K562 (cell line): ENCODE measurements at regions not wholly inside any gene's neighbourhood (a gene's known extent, or its start where the extent isn't known, plus 50 kb on each side); places are given as distances from the start of the nearest gene placed in this dataset.

ENCODE experiments used
- ATAC-seq: fragments of 200-7000 bp; cut with Tn5 transposase; 3 replicates; pipeline ENCODE4 v1.9.1; 2020; ENCODE audit warnings: moderate library complexity
- BruUV-seq: library from RNA; stranded (reverse); fragments of 400-500 nt; replicated peaks from 2 replicates; lab custom pipeline; 2021; lab: Mats Ljungman, UMichigan
- CTCF ChIA-PET: fragments of 300-600 bp; formaldehyde crosslinking; extraction: SDS; loops from one replicate; lab custom pipeline; 2021; ENCODE audit warnings: low intra/inter-chr PET ratio; lab: Yijun Ruan, JAX
- POLR2A ChIA-PET: fragments of 300-600, 350-650 bp; sonication (Branson Sonifier 250); formaldehyde crosslinking; extraction: SDS; loops from one replicate; lab custom pipeline; 2021; ENCODE audit warnings: antibody characterized with exemption, inconsistent platforms; lab: Yijun Ruan, JAX
- DNase-seq, 4 experiments: peaks; one replicate each; pipeline versions ENCODE4 v3.0.0 to v3.0.0-alpha.2; 2011 to 2018; ENCODE audit warnings: low spot score in 3 of 4, mixed read lengths in 3 of 4; ENCODE audit errors: extremely low read depth in 1 of 4
- FAIRE-seq: peaks from 2 replicates; lab custom pipeline; 2011; peaks lifted over from hg19 to GRCh38; lab: Jason Lieb, UNC
- H2AFZ ChIP-seq: 2 replicates; pipeline ENCODE4 v1.6.0; 2011; ENCODE audit warnings: low read depth, low read length, control low read depth, inconsistent platforms
- H3K27ac ChIP-seq: fragments of 200-600 bp; 3 replicates; pipeline ENCODE4 v1.8.0; 2011; ENCODE audit warnings: low read depth, mild to moderate bottlenecking, control low read depth, inconsistent platforms, low read length, moderate library complexity, mixed read lengths; ENCODE audit errors: extremely low read depth
- H3K27me3 ChIP-seq, 2 experiments: fragments of 300-600 bp in 1 of 2; 2 replicates in 1 of 2; 3 replicates in 1 of 2; pipeline versions ENCODE4 v1.6.0 to v1.8.0; 2011; ENCODE audit warnings: inconsistent platforms in 2 of 2, low read length in 2 of 2, mild to moderate bottlenecking in 1 of 2, mixed read lengths in 1 of 2, moderate library complexity in 1 of 2; ENCODE audit not compliant: control insufficient read depth in 2 of 2, insufficient read depth in 2 of 2
- H3K36me3 ChIP-seq: fragments of 300-600 bp; 3 replicates; pipeline ENCODE4 v1.8.0; 2011; ENCODE audit warnings: mild to moderate bottlenecking, low read length, inconsistent platforms; ENCODE audit not compliant: control insufficient read depth, insufficient read depth
- H3K4me1 ChIP-seq, 2 experiments: fragments of 200-600 bp in 1 of 2; replicated peaks in 1 of 2; 2 replicates in 1 of 2; 3 replicates in 1 of 2; pipeline versions ENCODE4 v1.5.1 to v1.8.0; 2011; ENCODE audit warnings: inconsistent platforms in 2 of 2, low read length in 2 of 2, mild to moderate bottlenecking in 1 of 2, mixed read lengths in 1 of 2, moderate library complexity in 1 of 2; ENCODE audit not compliant: control insufficient read depth in 2 of 2, insufficient read depth in 2 of 2
- H3K4me2 ChIP-seq: 2 replicates; pipeline ENCODE4 v1.6.1; 2011; ENCODE audit warnings: low read length, control low read depth, inconsistent platforms, mixed read lengths; ENCODE audit not compliant: insufficient read depth
- H3K4me3 ChIP-seq: fragments of 200-600 bp; sonication (generic), shearing (Covaris generic); 2 replicates; pipeline ENCODE4 v1.5.1; 2016; ENCODE audit warnings: control low read depth, inconsistent platforms
- H3K79me2 ChIP-seq: fragments of 200-600 bp; 3 replicates; pipeline ENCODE4 v1.8.0; 2011; ENCODE audit warnings: low read length, inconsistent platforms; ENCODE audit not compliant: control insufficient read depth, insufficient read depth
- H3K9ac ChIP-seq, 2 experiments: 2 replicates each; pipeline versions ENCODE4 v1.6.0 to v1.6.1; 2011; ENCODE audit warnings: low read depth in 2 of 2, low read length in 2 of 2, control low read depth in 1 of 2, inconsistent platforms in 1 of 2, mild to moderate bottlenecking in 1 of 2, mixed read lengths in 1 of 2; ENCODE audit not compliant: insufficient read depth in 1 of 2
- H3K9me1 ChIP-seq: one replicate; pipeline ENCODE4 v1.6.0; 2011; ENCODE audit warnings: inconsistent platforms, mild to moderate bottlenecking, low read length, moderate library complexity; ENCODE audit not compliant: control insufficient read depth, insufficient read depth
- H3K9me3 ChIP-seq: replicated peaks from 2 replicates; pipeline ENCODE4 v1.5.1; 2011; ENCODE audit warnings: low read depth, low read length, inconsistent platforms; ENCODE audit not compliant: control insufficient read depth, insufficient read depth
- H4K20me1 ChIP-seq: replicated peaks from 2 replicates; pipeline ENCODE4 v1.6.1; 2011; ENCODE audit warnings: low read length, inconsistent platforms, mixed read lengths; ENCODE audit not compliant: control insufficient read depth, insufficient read depth
- HDAC8 ChIP-seq: fragments of 450-650 bp; IDR thresholded peaks from 2 replicates; pipeline ENCODE4 v1.6.1; 2016; ENCODE audit warnings: mild to moderate bottlenecking, missing genetic modification characterization, moderate library complexity, missing compliant biosample characterization
- WGBS: fragments of 100-300 bp; shearing (Covaris generic); methylation state at CpG from one replicate; pipeline ENCODE4 v1.1.6; 2016; ENCODE audit warnings: low coverage, mixed read lengths; ENCODE audit not compliant: insufficient coverage; ENCODE audit errors: missing lambda C conversion rate; 5-methylcytosine and 5-hydroxymethylcytosine counted together
- in situ Hi-C: fragments of 300-500 bp; cut with MboI; formaldehyde crosslinking; loops from 4 replicates; pipeline ENCODE4 v1.15.0; 2018; ENCODE audit warnings: inconsistent platforms, mixed read lengths
- intact Hi-C: fragments of 100-400 bp; cut with micrococcal nuclease; formaldehyde crosslinking; loops from 2 replicates; pipeline ENCODE4 v1.14.2; 2022
- TF ChIP-seq, protein P1 (sequence below): fragments of 250-450 bp; sonication (Bioruptor Pico); IDR thresholded peaks from 2 replicates; pipeline ENCODE4 v1.8.0; 2021; ENCODE audit warnings: moderate library complexity, mild to moderate bottlenecking, inconsistent platforms
- TF ChIP-seq, protein P2 (sequence below): fragments of 250-450 bp; sonication (Bioruptor Pico); IDR thresholded peaks from 2 replicates; pipeline ENCODE4 v1.4.0; 2020; ENCODE audit warnings: mild to moderate bottlenecking, moderate library complexity, borderline replicate concordance

DNA sequence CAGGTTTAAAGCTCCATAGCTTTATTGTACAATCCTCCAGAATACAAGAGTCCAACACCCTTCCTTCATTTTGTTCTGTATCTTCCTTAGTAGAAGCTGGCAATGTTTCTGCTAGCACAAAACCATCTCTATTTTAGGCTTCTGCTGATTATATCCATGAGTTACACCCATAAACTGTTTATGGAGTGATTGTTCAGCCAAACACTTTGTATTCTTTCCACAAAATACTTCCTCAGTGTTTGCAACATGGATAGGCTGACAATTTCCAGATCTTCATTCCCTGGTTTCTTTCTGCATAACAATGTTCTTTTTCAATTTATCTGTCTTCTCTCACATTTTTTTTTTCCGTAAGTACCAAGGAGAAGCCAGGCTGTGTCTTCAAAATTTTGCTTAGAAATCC is 839.9 kb upstream of the CDH8 start:
- CTCF ChIA-PET, result no interaction called here
- H3K9me1 ChIP-seq, result no peaks in the 10 kb centered on the region
- BruUV-seq, result no TSS peak
- no peak overlapping the region for H3K27ac ChIP-seq
- TF ChIP-seq, protein P1, sequence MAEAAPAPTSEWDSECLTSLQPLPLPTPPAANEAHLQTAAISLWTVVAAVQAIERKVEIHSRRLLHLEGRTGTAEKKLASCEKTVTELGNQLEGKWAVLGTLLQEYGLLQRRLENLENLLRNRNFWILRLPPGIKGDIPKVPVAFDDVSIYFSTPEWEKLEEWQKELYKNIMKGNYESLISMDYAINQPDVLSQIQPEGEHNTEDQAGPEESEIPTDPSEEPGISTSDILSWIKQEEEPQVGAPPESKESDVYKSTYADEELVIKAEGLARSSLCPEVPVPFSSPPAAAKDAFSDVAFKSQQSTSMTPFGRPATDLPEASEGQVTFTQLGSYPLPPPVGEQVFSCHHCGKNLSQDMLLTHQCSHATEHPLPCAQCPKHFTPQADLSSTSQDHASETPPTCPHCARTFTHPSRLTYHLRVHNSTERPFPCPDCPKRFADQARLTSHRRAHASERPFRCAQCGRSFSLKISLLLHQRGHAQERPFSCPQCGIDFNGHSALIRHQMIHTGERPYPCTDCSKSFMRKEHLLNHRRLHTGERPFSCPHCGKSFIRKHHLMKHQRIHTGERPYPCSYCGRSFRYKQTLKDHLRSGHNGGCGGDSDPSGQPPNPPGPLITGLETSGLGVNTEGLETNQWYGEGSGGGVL (CRISPR knock-in tag), result no peak
- TF ChIP-seq, protein P2, sequence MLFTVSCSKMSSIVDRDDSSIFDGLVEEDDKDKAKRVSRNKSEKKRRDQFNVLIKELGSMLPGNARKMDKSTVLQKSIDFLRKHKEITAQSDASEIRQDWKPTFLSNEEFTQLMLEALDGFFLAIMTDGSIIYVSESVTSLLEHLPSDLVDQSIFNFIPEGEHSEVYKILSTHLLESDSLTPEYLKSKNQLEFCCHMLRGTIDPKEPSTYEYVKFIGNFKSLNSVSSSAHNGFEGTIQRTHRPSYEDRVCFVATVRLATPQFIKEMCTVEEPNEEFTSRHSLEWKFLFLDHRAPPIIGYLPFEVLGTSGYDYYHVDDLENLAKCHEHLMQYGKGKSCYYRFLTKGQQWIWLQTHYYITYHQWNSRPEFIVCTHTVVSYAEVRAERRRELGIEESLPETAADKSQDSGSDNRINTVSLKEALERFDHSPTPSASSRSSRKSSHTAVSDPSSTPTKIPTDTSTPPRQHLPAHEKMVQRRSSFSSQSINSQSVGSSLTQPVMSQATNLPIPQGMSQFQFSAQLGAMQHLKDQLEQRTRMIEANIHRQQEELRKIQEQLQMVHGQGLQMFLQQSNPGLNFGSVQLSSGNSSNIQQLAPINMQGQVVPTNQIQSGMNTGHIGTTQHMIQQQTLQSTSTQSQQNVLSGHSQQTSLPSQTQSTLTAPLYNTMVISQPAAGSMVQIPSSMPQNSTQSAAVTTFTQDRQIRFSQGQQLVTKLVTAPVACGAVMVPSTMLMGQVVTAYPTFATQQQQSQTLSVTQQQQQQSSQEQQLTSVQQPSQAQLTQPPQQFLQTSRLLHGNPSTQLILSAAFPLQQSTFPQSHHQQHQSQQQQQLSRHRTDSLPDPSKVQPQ (CRISPR knock-in tag), result no peak
- TF ChIP-seq HDAC8 (tag), result no peak
- TF ChIP-seq, all 486 proteins: peak for 0
- no peak overlapping the region for H3K4me3 ChIP-seq
- no peak overlapping the region for H3K9ac ChIP-seq
- intact Hi-C loops (no loop called here), in situ Hi-C loops (no loop called here)
- no peak overlapping the region for H2AFZ ChIP-seq
- no peak for FAIRE-seq
- POLR2A ChIA-PET, result no interaction called here
- H4K20me1 ChIP-seq, result no peaks in the 10 kb centered on the region
- H3K9me3 ChIP-seq, result no peaks in the 10 kb centered on the region
- H3K4me2 ChIP-seq, result no peak overlapping the region
- H3K27me3 ChIP-seq, result no peaks in the 10 kb centered on the region
- no peak for DNase-seq
- H3K36me3 ChIP-seq, result no peaks in the 10 kb centered on the region
- 0% methylated on average over 1 of the region's 1 CpG for WGBS
- H3K79me2 ChIP-seq, result no peaks in the 10 kb centered on the region
- no peaks in the 10 kb centered on the region for H3K4me1 ChIP-seq
- ATAC-seq, result no peak
